B cell (primary cell): ENCODE measurements at regions not wholly inside any gene's neighbourhood (a gene's known extent, or its start where the extent isn't known, plus 50 kb on each side); places are given as distances from the start of the nearest gene placed in this dataset.

Experiments
- ATAC-seq: fragments of 200-7000 bp; cut with Tn5 transposase; one replicate; pipeline ENCODE4 v1.10.0; 2021; ENCODE audit warnings: low read depth, mild to moderate bottlenecking, moderate number of reproducible peaks, moderate library complexity
- CTCF ChIA-PET: fragments of 350-600 bp; sonication (Branson Sonifier 250); formaldehyde crosslinking; loops from one replicate; lab custom pipeline; 2021; ENCODE audit warnings: antibody characterized with exemption, inconsistent platforms; lab: Charles Lee
- POLR2A ChIA-PET: fragments of 350-600 bp; sonication (Branson Sonifier 250); formaldehyde crosslinking; loops from one replicate; lab custom pipeline; 2021; ENCODE audit warnings: antibody characterized with exemption; lab: Charles Lee
- DNase-seq: peaks from one replicate; pipeline ENCODE4 v3.0.0; 2013
- H2AFZ ChIP-seq: 2 replicates; pipeline ENCODE4 v1.6.1; 2012; ENCODE audit warnings: mild to moderate bottlenecking, low read depth, low read length; ENCODE audit not compliant: insufficient read depth, poor library complexity, severe bottlenecking
- H3K27ac ChIP-seq, 2 donors: 1 replicate in 1 of 2; 2 replicates in 1 of 2; pipeline ENCODE4 v1.5.1; 2012 to 2013; ENCODE audit warnings: low read length in 2 of 2, mild to moderate bottlenecking in 2 of 2, moderate library complexity in 1 of 2
- H3K27me3 ChIP-seq, 4 experiments: fragments of 200-600 bp in 1 of 4; sonication (generic) in 1 of 4; replicated peaks in 1 of 4; 1 replicate in 2 of 4; 2 replicates in 2 of 4; pipeline versions ENCODE4 v1.6.1 to v1.7.0; 2013 to 2016; ENCODE audit warnings: low read length in 3 of 4, mild to moderate bottlenecking in 2 of 4, mixed read lengths in 1 of 4, moderate library complexity in 1 of 4; ENCODE audit not compliant: insufficient read depth in 4 of 4, control insufficient read depth in 3 of 4; ENCODE audit errors: control extremely low read depth in 1 of 4
- H3K36me3 ChIP-seq, 2 experiments: replicated peaks in 1 of 2; 1 replicate in 1 of 2; 2 replicates in 1 of 2; pipeline versions ENCODE4 v1.6.1 to v1.7.1; 2013; ENCODE audit warnings: low read length in 1 of 2; ENCODE audit not compliant: insufficient read depth in 2 of 2, control insufficient read depth in 1 of 2; ENCODE audit errors: control extremely low read depth in 1 of 2, extremely low read depth in 1 of 2
- H3K4me1 ChIP-seq, 2 donors: fragments of 200-600 bp in 1 of 2; sonication (generic) in 1 of 2; 1 replicate in 1 of 2; 2 replicates in 1 of 2; pipeline versions ENCODE4 v1.5.1 to v1.6.1; 2013 to 2017; ENCODE audit warnings: low read length in 2 of 2; ENCODE audit not compliant: control insufficient read depth in 2 of 2, insufficient read depth in 2 of 2
- H3K4me2 ChIP-seq: replicated peaks from 2 replicates; pipeline ENCODE3; 2012; ENCODE audit warnings: mild to moderate bottlenecking, low read depth, low read length; ENCODE audit not compliant: poor library complexity, severe bottlenecking
- H3K4me3 ChIP-seq, 5 experiments: fragments of 200-600 bp in 1 of 5; sonication (generic) in 1 of 5; 1 replicate in 3 of 5; 2 replicates in 2 of 5; pipeline versions ENCODE4 v1.5.1 to v1.7.0; 2011 to 2016; ENCODE audit warnings: low read length in 4 of 5, mild to moderate bottlenecking in 4 of 5, low read depth in 2 of 5, control low read depth in 1 of 5, moderate library complexity in 1 of 5; ENCODE audit not compliant: insufficient read depth in 1 of 5; ENCODE audit errors: control extremely low read depth in 1 of 5, extremely low read depth in 1 of 5
- H3K79me2 ChIP-seq: fragments of 200-600 bp; sonication (generic); one replicate; pipeline ENCODE4 v1.6.0; 2016; ENCODE audit warnings: low read length; ENCODE audit not compliant: control insufficient read depth, insufficient read depth
- H3K9ac ChIP-seq: fragments of 200-600 bp; sonication (generic); 2 replicates; pipeline ENCODE4 v1.6.1; 2017; ENCODE audit warnings: mild to moderate bottlenecking, low read length, moderate library complexity
- H3K9me3 ChIP-seq, 3 donors: one replicate each; pipeline versions ENCODE4 v1.6.1 to v1.7.1; 2013; ENCODE audit warnings: low read length in 2 of 3; ENCODE audit not compliant: control insufficient read depth in 2 of 3, insufficient read depth in 1 of 3; ENCODE audit errors: control extremely low read depth in 1 of 3
- H4K20me1 ChIP-seq: 2 replicates; pipeline ENCODE4 v1.6.0; 2012; ENCODE audit warnings: mild to moderate bottlenecking, low read length; ENCODE audit not compliant: insufficient read depth, control insufficient read depth, poor library complexity, severe bottlenecking
- H3K27ac Mint-ChIP-seq: one replicate; pipeline ENCODE4 v1.8.0; 2021; ENCODE audit warnings: mixed read lengths
- H3K27me3 Mint-ChIP-seq: one replicate; pipeline ENCODE4 v1.8.0; 2021; ENCODE audit warnings: mixed read lengths
- H3K4me1 Mint-ChIP-seq: one replicate; pipeline ENCODE4 v1.8.0; 2021; ENCODE audit warnings: mixed read lengths
- H3K4me3 Mint-ChIP-seq: one replicate; pipeline ENCODE4 v1.8.0; 2021; ENCODE audit warnings: mixed read lengths
- H3K9me3 Mint-ChIP-seq: one replicate; pipeline ENCODE4 v1.8.0; 2022; ENCODE audit warnings: mixed read lengths; ENCODE audit not compliant: insufficient read depth
- CTCF ChIP-seq: fragments of 200-600 bp; IDR thresholded peaks from one replicate; pipeline ENCODE4 v1.8.0; 2022; ENCODE audit warnings: antibody characterized with exemption, mild to moderate bottlenecking
- EZH2 ChIP-seq: IDR thresholded peaks from 2 replicates; pipeline ENCODE4 v1.6.1; 2012; ENCODE audit warnings: borderline replicate concordance, low read depth, mild to moderate bottlenecking, moderate library complexity, low read length; ENCODE audit not compliant: insufficient read depth, poor library complexity, severe bottlenecking
- WGBS: methylation state at CpG from one replicate; pipeline ENCODE4 v1.1.5; 2013; ENCODE audit warnings: missing lambda C conversion rate; ENCODE audit not compliant: insufficient coverage; 5-methylcytosine and 5-hydroxymethylcytosine counted together
- intact Hi-C: fragments of 100-400 bp; cut with micrococcal nuclease; formaldehyde crosslinking; loops from one replicate; pipeline ENCODE4 v1.10.0; 2022

GRCh38 chr19:20431826-20432225 lies 133.8 kb downstream of the ZNF737 start:
- peaks cover 0 to 9% (median 1%) of the 10 kb centered on the region in 3 donors for H3K9me3 ChIP-seq
- H3K36me3 ChIP-seq: no peaks in the 10 kb centered on the region
- peak; percentile 18 for DNase-seq
- TF ChIP-seq CTCF (no peak), EZH2 (no peak)
- H4K20me1 ChIP-seq: no peaks in the 10 kb centered on the region
- no peaks in the 10 kb centered on the region for H3K79me2 ChIP-seq
- no peaks in the 10 kb centered on the region for H3K27me3 ChIP-seq
- peaks cover 9% of the 10 kb centered on the region for H3K9me3 Mint-ChIP-seq
- H3K27ac Mint-ChIP-seq: peak overlapping the region; percentile 85
- no peak overlapping the region for H3K4me2 ChIP-seq
- peak overlapping the region; percentile 54 to 76 for H3K27ac ChIP-seq
- WGBS: 98% methylated on average over 5 of the region's 5 CpGs
- H3K4me3 ChIP-seq: peak overlapping the region in 1 of 5 experiments; percentile 8
- H3K9ac ChIP-seq: peak overlapping the region; percentile 38
- ATAC-seq: no peak
- H3K27me3 Mint-ChIP-seq: no peaks in the 10 kb centered on the region
- peaks cover 19% of the 10 kb centered on the region for H3K4me1 Mint-ChIP-seq
- CTCF ChIA-PET: interaction anchor here (0.6 kb wide), 1 partner anchor 25 kb away, joined by 6 read pairs; no protein-coding TSS in a partner anchor
- H3K4me1 ChIP-seq: peaks cover 16 to 22% of the 10 kb centered on the region in 2 donors
- peak overlapping the region; percentile 71 for H2AFZ ChIP-seq
- POLR2A ChIA-PET: no interaction called here
- H3K4me3 Mint-ChIP-seq: no peak overlapping the region
- intact Hi-C loops: no loop called here

GRCh38 chr19:20423381-20424197 lies 142.0 kb downstream of the ZNF737 start:
- H4K20me1 ChIP-seq: no peaks in the 10 kb centered on the region
- no peaks in the 10 kb centered on the region for H3K27me3 ChIP-seq
- POLR2A ChIA-PET: interaction anchor here (0.6 to 1.7 kb wide), 5 partner anchors 142 to 903 kb away, joined by 3 to 8 read pairs (median 4); partner anchors contain the start of genes ZNF431, ZNF626 and ZNF737
- H3K4me1 Mint-ChIP-seq: peaks cover 11% of the 10 kb centered on the region
- H3K27ac Mint-ChIP-seq: peak overlapping the region; percentile 98
- peak overlapping the region; percentile 97 for H3K4me3 Mint-ChIP-seq
- no peaks in the 10 kb centered on the region for H3K27me3 Mint-ChIP-seq
- CTCF ChIA-PET: interaction anchor here (1.2 to 1.5 kb wide), 3 partner anchors 142 to 499 kb away, joined by 3 to 6 read pairs (median 3); partner anchors contain the start of genes ZNF682, ZNF737 and ZNF85
- peak overlapping the region; percentile 80 for H3K4me2 ChIP-seq
- H3K79me2 ChIP-seq: no peaks in the 10 kb centered on the region
- peaks cover 0 to 11% (median 2%) of the 10 kb centered on the region in 3 donors for H3K9me3 ChIP-seq
- 9% methylated on average over 41 of the region's 44 CpGs for WGBS
- peak overlapping the region; percentile 89 for H3K9ac ChIP-seq
- intact Hi-C loops: loop anchor here (1.0 to 10.0 kb wide), 7 partner anchors 141 to 499 kb away; partner anchors contain the start of genes ZNF486, ZNF626, ZNF66 and ZNF737
- peaks cover 0 to 7% of the 10 kb centered on the region in 2 donors for H3K4me1 ChIP-seq
- DNase-seq: peak; percentile 62
- H3K36me3 ChIP-seq: no peaks in the 10 kb centered on the region
- H2AFZ ChIP-seq: peak overlapping the region; percentile 100
- TF ChIP-seq CTCF: no peak
- TF ChIP-seq EZH2: no peak
- H3K27ac ChIP-seq: peak overlapping the region; percentile 54 to 77
- no peak for ATAC-seq
- H3K9me3 Mint-ChIP-seq: no peaks in the 10 kb centered on the region
- H3K4me3 ChIP-seq: peak overlapping the region; percentile 74 to 100 (median 84)
